ENCODE measurements at regions not wholly inside any gene's neighbourhood (a gene's known extent, or its start where the extent isn't known, plus 50 kb on each side); places are given as distances from the start of the nearest gene placed in this dataset.

- ChIA-PET CTCF (ENCODE audit: low intra/inter-chr PET ratio) (no interaction called here), POLR2A (no interaction called here)
- Histone ChIP-seq H4K20me1 (replicated peaks; ENCODE audit: control insufficient read depth, insufficient read depth, low read length) (no peaks in the 10 kb centered on the region), H3K9me1 (ENCODE audit: control insufficient read depth, insufficient read depth, low read length) (no peaks in the 10 kb centered on the region), H2AFZ (ENCODE audit: low read depth, low read length) (no peak overlapping the region), H3K27me3 (ENCODE audit: control insufficient read depth in 2 of 2, insufficient read depth in 2 of 2, low read length in 2 of 2) (no peaks in the 10 kb centered on the region), H3K4me1 (replicated peaks in 1 of 2; ENCODE audit: control insufficient read depth in 2 of 2, insufficient read depth in 2 of 2, low read length in 2 of 2) (no peaks in the 10 kb centered on the region), H3K9ac (ENCODE audit: insufficient read depth in 1 of 2, low read depth in 2 of 2, low read length in 2 of 2) (no peak overlapping the region), H3K36me3 (ENCODE audit: control insufficient read depth, insufficient read depth, low read length) (no peaks in the 10 kb centered on the region), H3K9me3 (replicated peaks; ENCODE audit: control insufficient read depth, insufficient read depth, low read depth, low read length) (no peaks in the 10 kb centered on the region), H3K27ac (ENCODE audit: extremely low read depth, low read depth, low read length) (no peak overlapping the region), H3K4me2 (ENCODE audit: insufficient read depth, low read length) (no peak overlapping the region), H3K4me3 (no peak overlapping the region), H3K79me2 (ENCODE audit: control insufficient read depth, insufficient read depth, low read length) (no peaks in the 10 kb centered on the region)
- no TSS peak for BruUV-seq (replicated peaks)
- in situ Hi-C loops (cut with MboI) (no loop called here), intact Hi-C loops (cut with micrococcal nuclease) (no loop called here)
- ATAC-seq (no peak), FAIRE-seq (no peak), DNase-seq (ENCODE audit: extremely low read depth in 1 of 4, low spot score in 3 of 4) (no peak)
- 0% methylated on average over 1 of the region's 1 CpG for WGBS (ENCODE audit: insufficient coverage, low coverage, missing lambda C conversion rate)
- TF ChIP-seq ZNF707 (CRISPR knock-in tag; conservative IDR thresholded peaks at IDR 0.05): no peak
- no peak for TF ChIP-seq NCOR1 (IDR thresholded peaks at IDR 0.05)
- TF ChIP-seq NONO (IDR thresholded peaks at IDR 0.05; ENCODE audit: low read depth in 2 of 2, low read length in 1 of 2): no peak
- TF ChIP-seq POLR2AphosphoS2 (IDR thresholded peaks at IDR 0.05; ENCODE audit: low read length): no peak
- no peak for TF ChIP-seq FOSL1 (tag; conservative IDR thresholded peaks at IDR 0.05)
Measured at GRCh38 chr3:82306189-82306588, 544.7 kb upstream of the GBE1 start.

- H3K27me3 ChIP-seq (ENCODE audit: control insufficient read depth in 2 of 2, insufficient read depth in 2 of 2, low read length in 2 of 2): no peaks in the 10 kb centered on the region
- intact Hi-C loops (cut with micrococcal nuclease) (no loop called here), in situ Hi-C loops (cut with MboI) (no loop called here)
- ChIA-PET CTCF (ENCODE audit: low intra/inter-chr PET ratio) (no interaction called here), POLR2A (no interaction called here)
- H3K79me2 ChIP-seq (ENCODE audit: control insufficient read depth, insufficient read depth, low read length): no peaks in the 10 kb centered on the region
- H3K27ac ChIP-seq (ENCODE audit: extremely low read depth, low read depth, low read length): no peak overlapping the region
- TF ChIP-seq ZNF316 (IDR thresholded peaks at IDR 0.05) (0 out of 2 replicates have a peak, but pooled peaks have one; percentile 4), U2AF2 (optimal IDR thresholded peaks at IDR 0.05; ENCODE audit: low read depth, low read length) (no peak)
- DNase-seq (ENCODE audit: extremely low read depth in 1 of 4, low spot score in 3 of 4) (no peak), ATAC-seq (no peak), FAIRE-seq (no peak)
- no peaks in the 10 kb centered on the region for H3K9me3 ChIP-seq (replicated peaks; ENCODE audit: control insufficient read depth, insufficient read depth, low read depth, low read length)
- no TSS peak for BruUV-seq (replicated peaks)
- H3K36me3 ChIP-seq (ENCODE audit: control insufficient read depth, insufficient read depth, low read length): no peaks in the 10 kb centered on the region
- no peak overlapping the region for H2AFZ ChIP-seq (ENCODE audit: low read depth, low read length)
- H3K4me3 ChIP-seq: no peak overlapping the region
- no peaks in the 10 kb centered on the region for H3K4me1 ChIP-seq (replicated peaks in 1 of 2; ENCODE audit: control insufficient read depth in 2 of 2, insufficient read depth in 2 of 2, low read length in 2 of 2)
- H3K9me1 ChIP-seq (ENCODE audit: control insufficient read depth, insufficient read depth, low read length): no peaks in the 10 kb centered on the region
- WGBS (ENCODE audit: insufficient coverage, low coverage, missing lambda C conversion rate): 0% methylated on average over 3 of the region's 3 CpGs
- H3K9ac ChIP-seq (ENCODE audit: insufficient read depth in 1 of 2, low read depth in 2 of 2, low read length in 2 of 2): no peak overlapping the region
- H3K4me2 ChIP-seq (ENCODE audit: insufficient read depth, low read length): no peak overlapping the region
- H4K20me1 ChIP-seq (replicated peaks; ENCODE audit: control insufficient read depth, insufficient read depth, low read length): no peaks in the 10 kb centered on the region
Measured at GRCh38 chr3:82294609-82295008, 533.2 kb upstream of the GBE1 start.
